Vagina (tissue), 2 donors: ENCODE measurements at regions not wholly inside any gene's neighbourhood (a gene's known extent, or its start where the extent isn't known, plus 50 kb on each side); places are given as distances from the start of the nearest gene placed in this dataset.

Experiments used
- DNase-seq, 2 donors: peaks; one replicate each; pipeline ENCODE4 v3.0.0-alpha.2; 2017; ENCODE audit errors: extremely low spot score in 2 of 2
- H3K27ac ChIP-seq: fragments of 200-600 bp; sonication (generic); one replicate; pipeline ENCODE4 v1.5.1; 2019
- H3K27me3 ChIP-seq: fragments of 200-600 bp; sonication (generic); one replicate; pipeline ENCODE4 v1.5.1; 2019
- H3K36me3 ChIP-seq, 2 donors: fragments of 200-600 bp; sonication (generic); one replicate each; pipeline ENCODE4 v1.5.1; 2017 to 2019
- H3K4me1 ChIP-seq: fragments of 200-600 bp; sonication (generic); one replicate; pipeline ENCODE4 v1.5.1; 2019
- H3K4me3 ChIP-seq, 2 donors: fragments of 200-600 bp; sonication (generic); 1 replicate in 1 of 2; 2 replicates in 1 of 2; pipeline ENCODE4 v1.5.1; 2016 to 2019
- H3K9me3 ChIP-seq: fragments of 200-600 bp; sonication (generic); one replicate; pipeline ENCODE4 v1.5.1; 2019
- POLR2A ChIP-seq, 2 donors: fragments of 450-650 bp; IDR thresholded peaks; one replicate each; pipeline ENCODE4 v1.6.1; 2017; ENCODE audit warnings: antibody characterized with exemption in 2 of 2, mild to moderate bottlenecking in 2 of 2, moderate library complexity in 2 of 2
- POLR2AphosphoS5 ChIP-seq, 2 donors: sonication (generic); formaldehyde crosslinking; IDR thresholded peaks; one replicate each; pipeline ENCODE4 v1.9.0; 2017; ENCODE audit warnings: antibody characterized with exemption in 2 of 2, mild to moderate bottlenecking in 2 of 2, low read depth in 1 of 2; ENCODE audit not compliant: insufficient read depth in 1 of 2
- intact Hi-C: fragments of 100-400 bp; cut with DNase I; formaldehyde crosslinking; loops from one replicate; pipeline ENCODE4 v1.15.1; 2023
- TF ChIP-seq, protein P1 (sequence below), 3 experiments: fragments of 450-650 bp in 2 of 3; fragments of 200-600 bp in 1 of 3; sonication (generic) in 1 of 3; IDR thresholded peaks; one replicate each; pipeline ENCODE4 v1.5.1; 2017 to 2019; ENCODE audit warnings: antibody characterized with exemption in 3 of 3, mild to moderate bottlenecking in 2 of 3, moderate library complexity in 2 of 3

DNA sequence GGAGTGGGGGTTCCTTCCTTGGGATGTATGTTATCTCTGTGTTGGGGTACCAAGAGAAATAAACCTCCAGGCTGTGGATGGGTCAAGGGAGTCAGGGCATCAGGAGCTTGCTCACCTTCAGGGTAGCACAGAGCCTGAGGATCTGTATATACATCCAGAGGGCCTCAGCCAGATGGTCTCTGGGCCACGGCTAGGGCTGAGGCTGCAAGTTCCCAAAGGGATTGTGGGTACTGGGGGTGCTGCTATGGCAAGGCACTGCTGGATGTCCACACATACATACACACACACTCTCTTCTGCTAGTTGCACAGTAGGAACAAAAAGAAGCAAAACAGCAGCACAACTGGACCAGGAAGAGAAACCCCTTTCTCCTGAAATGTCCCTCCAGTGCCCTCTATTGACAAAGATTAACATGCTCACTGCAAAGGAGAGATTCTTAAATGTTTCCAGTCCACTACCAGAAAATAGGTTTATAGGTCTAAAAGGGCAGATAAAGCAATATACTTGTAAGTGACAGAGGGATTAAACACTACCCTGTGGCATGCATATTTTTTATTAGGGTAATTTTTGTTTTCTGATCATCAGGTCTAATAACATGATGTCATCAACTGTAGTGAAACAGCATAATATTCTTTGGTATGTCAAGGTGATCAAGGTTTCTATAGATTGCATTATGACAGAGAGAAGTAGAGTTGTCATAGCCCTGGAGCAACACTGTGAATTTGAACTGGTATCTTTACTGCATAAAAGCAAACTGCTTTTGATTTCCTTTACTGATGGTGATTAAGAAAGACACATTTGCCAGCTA, 56.3 kb upstream of the KCNN2 start:
- TF ChIP-seq POLR2A (IDR thresholded peaks at IDR 0.05) (no peak), POLR2AphosphoS5 (IDR thresholded peaks at IDR 0.05; ENCODE audit: insufficient read depth in 1 of 2, low read depth in 1 of 2) (no peak)
- TF ChIP-seq, protein P1, sequence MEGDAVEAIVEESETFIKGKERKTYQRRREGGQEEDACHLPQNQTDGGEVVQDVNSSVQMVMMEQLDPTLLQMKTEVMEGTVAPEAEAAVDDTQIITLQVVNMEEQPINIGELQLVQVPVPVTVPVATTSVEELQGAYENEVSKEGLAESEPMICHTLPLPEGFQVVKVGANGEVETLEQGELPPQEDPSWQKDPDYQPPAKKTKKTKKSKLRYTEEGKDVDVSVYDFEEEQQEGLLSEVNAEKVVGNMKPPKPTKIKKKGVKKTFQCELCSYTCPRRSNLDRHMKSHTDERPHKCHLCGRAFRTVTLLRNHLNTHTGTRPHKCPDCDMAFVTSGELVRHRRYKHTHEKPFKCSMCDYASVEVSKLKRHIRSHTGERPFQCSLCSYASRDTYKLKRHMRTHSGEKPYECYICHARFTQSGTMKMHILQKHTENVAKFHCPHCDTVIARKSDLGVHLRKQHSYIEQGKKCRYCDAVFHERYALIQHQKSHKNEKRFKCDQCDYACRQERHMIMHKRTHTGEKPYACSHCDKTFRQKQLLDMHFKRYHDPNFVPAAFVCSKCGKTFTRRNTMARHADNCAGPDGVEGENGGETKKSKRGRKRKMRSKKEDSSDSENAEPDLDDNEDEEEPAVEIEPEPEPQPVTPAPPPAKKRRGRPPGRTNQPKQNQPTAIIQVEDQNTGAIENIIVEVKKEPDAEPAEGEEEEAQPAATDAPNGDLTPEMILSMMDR (IDR thresholded peaks at IDR 0.05) = no peak
- Histone ChIP-seq H3K27ac (no peak overlapping the region), H3K4me1 (no peaks in the 10 kb centered on the region), H3K4me3 (no peak overlapping the region), H3K36me3 (no peaks in the 10 kb centered on the region), H3K27me3 (no peaks in the 10 kb centered on the region), H3K9me3 (no peaks in the 10 kb centered on the region)
- DNase-seq = no peak
- intact Hi-C loops = no loop called here

DNA sequence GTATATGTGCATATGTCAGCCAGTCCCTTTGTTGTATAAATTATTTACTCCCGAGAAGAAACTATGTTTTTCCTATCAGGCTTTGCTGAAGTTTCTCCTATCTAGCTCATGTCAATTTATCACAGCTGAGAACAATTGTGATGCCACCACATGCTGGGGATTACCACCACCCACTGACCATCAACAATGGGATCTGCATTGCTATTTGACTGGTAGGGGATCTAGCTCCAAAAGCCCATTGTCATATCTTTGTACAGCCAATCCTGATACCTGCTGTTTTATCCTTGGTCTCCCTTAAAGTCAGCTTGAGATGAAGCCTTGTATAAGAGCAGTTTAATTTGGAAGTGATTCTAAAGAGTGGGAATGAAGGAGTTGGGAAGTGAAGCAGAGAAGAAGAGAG, 53.9 kb upstream of the KCNN2 start:
- no peak overlapping the region for H3K27ac ChIP-seq
- TF ChIP-seq POLR2AphosphoS5 (IDR thresholded peaks at IDR 0.05; ENCODE audit: insufficient read depth in 1 of 2, low read depth in 1 of 2) (no peak), POLR2A (IDR thresholded peaks at IDR 0.05) (no peak)
- TF ChIP-seq, protein P1 (IDR thresholded peaks at IDR 0.05) = no peak
- H3K4me1 ChIP-seq = no peaks in the 10 kb centered on the region
- no peaks in the 10 kb centered on the region for H3K27me3 ChIP-seq
- DNase-seq = no peak
- intact Hi-C loops = no loop called here
- no peak overlapping the region for H3K4me3 ChIP-seq
- H3K9me3 ChIP-seq = no peaks in the 10 kb centered on the region
- no peaks in the 10 kb centered on the region for H3K36me3 ChIP-seq

DNA sequence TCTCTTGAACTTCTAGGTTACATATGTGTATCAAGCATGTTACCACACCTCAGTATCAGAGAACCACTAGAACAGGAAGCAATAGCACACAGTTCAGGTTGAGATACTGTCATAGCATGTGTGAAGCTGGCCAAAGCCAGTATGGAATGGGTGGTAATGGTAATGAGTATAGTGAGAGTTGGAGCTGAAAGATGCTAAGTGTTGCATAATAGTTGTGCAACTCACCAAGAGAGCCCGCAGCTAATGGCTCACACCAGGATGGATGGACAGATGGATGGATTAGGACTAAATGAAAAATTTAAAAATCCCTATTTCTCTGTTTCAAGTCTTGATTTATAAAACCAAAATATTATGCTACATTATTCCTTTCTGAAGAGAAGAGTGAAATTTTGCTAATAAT, 53.4 kb upstream of the KCNN2 start:
- no peak for DNase-seq
- TF ChIP-seq POLR2A (IDR thresholded peaks at IDR 0.05) (no peak), POLR2AphosphoS5 (IDR thresholded peaks at IDR 0.05; ENCODE audit: insufficient read depth in 1 of 2, low read depth in 1 of 2) (no peak)
- TF ChIP-seq, protein P1 (IDR thresholded peaks at IDR 0.05) = no peak
- H3K27ac ChIP-seq = no peak overlapping the region
- no peaks in the 10 kb centered on the region for H3K36me3 ChIP-seq
- intact Hi-C loops = no loop called here
- H3K4me3 ChIP-seq = no peak overlapping the region
- H3K9me3 ChIP-seq = no peaks in the 10 kb centered on the region
- H3K4me1 ChIP-seq = no peaks in the 10 kb centered on the region
- no peaks in the 10 kb centered on the region for H3K27me3 ChIP-seq

- Histone ChIP-seq H3K4me3 (no peak overlapping the region), H3K27ac (no peak overlapping the region), H3K36me3 (no peaks in the 10 kb centered on the region), H3K27me3 (no peaks in the 10 kb centered on the region), H3K4me1 (no peaks in the 10 kb centered on the region), H3K9me3 (no peaks in the 10 kb centered on the region)
- no peak for DNase-seq
- TF ChIP-seq POLR2A (IDR thresholded peaks at IDR 0.05) (no peak), POLR2AphosphoS5 (IDR thresholded peaks at IDR 0.05; ENCODE audit: insufficient read depth in 1 of 2, low read depth in 1 of 2) (no peak)
- TF ChIP-seq, protein P1 (IDR thresholded peaks at IDR 0.05) = no peak
- intact Hi-C loops = no loop called here
Measured at GRCh38 chr5:114310666-114311065, 51.2 kb upstream of the KCNN2 start.

- Histone ChIP-seq H3K4me3 (no peak overlapping the region), H3K27ac (no peak overlapping the region), H3K9me3 (no peaks in the 10 kb centered on the region), H3K36me3 (no peaks in the 10 kb centered on the region), H3K27me3 (no peaks in the 10 kb centered on the region), H3K4me1 (no peaks in the 10 kb centered on the region)
- intact Hi-C loops = no loop called here
- no peak for DNase-seq
- no peak for TF ChIP-seq POLR2A (IDR thresholded peaks at IDR 0.05)
- TF ChIP-seq POLR2AphosphoS5 (IDR thresholded peaks at IDR 0.05; ENCODE audit: insufficient read depth in 1 of 2, low read depth in 1 of 2) = no peak
- TF ChIP-seq, protein P1 (IDR thresholded peaks at IDR 0.05) = no peak
Measured at GRCh38 chr5:114311281-114311680, 50.6 kb upstream of the KCNN2 start.
